HepG2 (cell line): ENCODE measurements at regions not wholly inside any gene's neighbourhood (a gene's known extent, or its start where the extent isn't known, plus 50 kb on each side); places are given as distances from the start of the nearest gene placed in this dataset.

Experiments
- ATAC-seq: fragments of 200-7000 bp; cut with Tn5 transposase; 3 replicates; pipeline ENCODE4 v1.9.1; 2020; ENCODE audit warnings: mild to moderate bottlenecking, moderate library complexity
- BruUV-seq: library from RNA; stranded (reverse); fragments of 400-500 nt; replicated peaks from 2 replicates; lab custom pipeline; 2021; lab: Mats Ljungman, UMichigan
- CTCF ChIA-PET: fragments of 300-600 bp; formaldehyde crosslinking; extraction: SDS; loops from one replicate; lab custom pipeline; 2021; ENCODE audit warnings: low total read pairs, inconsistent platforms, low intra/inter-chr PET ratio; lab: Yijun Ruan, JAX
- POLR2A ChIA-PET: fragments of 350-600 bp; sonication (Branson Sonifier 250); formaldehyde crosslinking; loops from one replicate; lab custom pipeline; 2020; ENCODE audit warnings: antibody characterized with exemption, inconsistent platforms; lab: Yijun Ruan, JAX
- DNase-seq: peaks from one replicate; pipeline ENCODE4 v3.0.0-alpha.2; 2015; ENCODE audit warnings: low spot score
- FAIRE-seq: peaks from 3 replicates; lab custom pipeline; 2011; peaks lifted over from hg19 to GRCh38; lab: Jason Lieb, UNC
- H2AFZ ChIP-seq: one replicate; pipeline ENCODE4 v1.6.1; 2011; ENCODE audit warnings: low read length, inconsistent platforms
- H3K27ac ChIP-seq: fragments of 300-600 bp; 3 replicates; pipeline ENCODE4 v1.8.0; 2011; ENCODE audit warnings: mixed run types, mild to moderate bottlenecking, mixed read lengths, low read length, inconsistent platforms; ENCODE audit not compliant: insufficient read depth; ENCODE audit errors: extremely low read length
- H3K27me3 ChIP-seq, 2 experiments: fragments of 200-600 bp in 1 of 2; 2 replicates in 1 of 2; 3 replicates in 1 of 2; pipeline versions ENCODE4 v1.6.0 to v1.8.0; 2011; ENCODE audit warnings: low read length in 2 of 2, mild to moderate bottlenecking in 2 of 2, moderate library complexity in 2 of 2, inconsistent platforms in 1 of 2; ENCODE audit not compliant: insufficient read depth in 2 of 2, control insufficient read depth in 1 of 2
- H3K36me3 ChIP-seq, 2 experiments: fragments of 200-600 bp in 1 of 2; replicated peaks in 1 of 2; 2 replicates in 1 of 2; 3 replicates in 1 of 2; pipeline versions ENCODE4 v1.5.1 to v1.8.0; 2011; ENCODE audit warnings: low read length in 2 of 2, inconsistent platforms in 1 of 2; ENCODE audit not compliant: insufficient read depth in 2 of 2, control insufficient read depth in 1 of 2
- H3K4me1 ChIP-seq: 2 replicates; pipeline ENCODE4 v1.5.1; 2012; ENCODE audit warnings: low read length, inconsistent platforms; ENCODE audit not compliant: insufficient read depth
- H3K4me2 ChIP-seq: 2 replicates; pipeline ENCODE4 v1.6.0; 2011; ENCODE audit warnings: low read depth, low read length, inconsistent platforms
- H3K4me3 ChIP-seq, 3 experiments: fragments of 200-600 bp in 1 of 3; sonication (generic), shearing (Covaris generic) in 1 of 3; replicated peaks in 1 of 3; 2 replicates each; pipeline ENCODE4 v1.5.1; 2011 to 2016; ENCODE audit warnings: low read length in 3 of 3, inconsistent platforms in 2 of 3, low read depth in 2 of 3, mild to moderate bottlenecking in 2 of 3, control low read depth in 1 of 3, mixed read lengths in 1 of 3; ENCODE audit not compliant: insufficient read depth in 1 of 3
- H3K79me2 ChIP-seq: one replicate; pipeline ENCODE4 v1.6.1; 2011; ENCODE audit warnings: low read length, inconsistent platforms; ENCODE audit not compliant: insufficient read depth
- H3K9ac ChIP-seq: 2 replicates; pipeline ENCODE4 v1.6.0; 2011; ENCODE audit warnings: mild to moderate bottlenecking, low read depth, low read length, inconsistent platforms; ENCODE audit not compliant: insufficient read depth
- H3K9me3 ChIP-seq: 2 replicates; pipeline ENCODE4 v1.5.1; 2012; ENCODE audit warnings: mild to moderate bottlenecking, low read length
- H4K20me1 ChIP-seq: 2 replicates; pipeline ENCODE4 v1.6.0; 2011; ENCODE audit warnings: inconsistent platforms, mild to moderate bottlenecking, low read length, moderate library complexity; ENCODE audit not compliant: insufficient read depth
- MYC ChIP-seq: sonication (generic); formaldehyde crosslinking; IDR thresholded peaks from 2 replicates; pipeline ENCODE4 v1.9.0; 2021; ENCODE audit warnings: missing genetic modification reagents, borderline replicate concordance
- SALL2 ChIP-seq: sonication (generic); formaldehyde crosslinking; IDR thresholded peaks from 2 replicates; pipeline ENCODE4 v1.8.1; 2023; ENCODE audit warnings: mild to moderate bottlenecking, missing genetic modification reagents, inconsistent platforms
- SPEN ChIP-seq: sonication (generic); formaldehyde crosslinking; IDR thresholded peaks from 2 replicates; pipeline ENCODE4 v1.5.1; 2020; ENCODE audit warnings: low read depth, mild to moderate bottlenecking, missing genetic modification reagents
- ZNF121 ChIP-seq: sonication (generic); formaldehyde crosslinking; IDR thresholded peaks from 2 replicates; pipeline ENCODE4 v1.5.0; 2020; ENCODE audit warnings: mild to moderate bottlenecking, missing genetic modification reagents
- ZNF260 ChIP-seq: sonication (generic); formaldehyde crosslinking; IDR thresholded peaks from 2 replicates; pipeline ENCODE4 v1.4.0; 2020; ENCODE audit warnings: missing genetic modification reagents, low read depth, mild to moderate bottlenecking, borderline replicate concordance
- ZNF484 ChIP-seq: sonication (generic); formaldehyde crosslinking; IDR thresholded peaks from 2 replicates; pipeline ENCODE4 v1.5.1; 2020; ENCODE audit warnings: mild to moderate bottlenecking, low read depth, missing genetic modification reagents, borderline replicate concordance
- ZNF510 ChIP-seq: sonication (generic); formaldehyde crosslinking; IDR thresholded peaks from 2 replicates; pipeline ENCODE4 v1.4.0; 2020; ENCODE audit warnings: low read depth, mild to moderate bottlenecking, missing genetic modification reagents
- ZNF670 ChIP-seq: sonication (generic); formaldehyde crosslinking; IDR thresholded peaks from 2 replicates; pipeline ENCODE4 v1.8.0; 2022; ENCODE audit warnings: mild to moderate bottlenecking, missing genetic modification reagents, borderline replicate concordance
- WGBS: methylation state at CpG from one replicate; pipeline ENCODE4 v1.1.6; 2017; ENCODE audit warnings: low lambda C conversion rate; 5-methylcytosine and 5-hydroxymethylcytosine counted together
- in situ Hi-C: cut with HindIII; loops from 2 replicates; pipeline ENCODE4 v1.10.0; 2017; ENCODE audit warnings: low pct_unique_long_range_greater_than_20kb; ENCODE audit not compliant: extremely low pct_ligation_motif_present
- intact Hi-C: fragments of 100-400 bp; cut with micrococcal nuclease; formaldehyde crosslinking; loops from one replicate; pipeline ENCODE4 v1.10.0; 2022; ENCODE audit not compliant: unreplicated experiment
- TF ChIP-seq, protein P1 (sequence below): sonication (generic); formaldehyde crosslinking; IDR thresholded peaks from 2 replicates; pipeline ENCODE4 v1.4.0; 2020; ENCODE audit warnings: missing genetic modification reagents, borderline replicate concordance
- TF ChIP-seq, protein P2 (sequence below): sonication (generic); formaldehyde crosslinking; IDR thresholded peaks from 2 replicates; pipeline ENCODE4 v1.4.0; 2020; ENCODE audit warnings: missing genetic modification reagents, borderline replicate concordance

DNA sequence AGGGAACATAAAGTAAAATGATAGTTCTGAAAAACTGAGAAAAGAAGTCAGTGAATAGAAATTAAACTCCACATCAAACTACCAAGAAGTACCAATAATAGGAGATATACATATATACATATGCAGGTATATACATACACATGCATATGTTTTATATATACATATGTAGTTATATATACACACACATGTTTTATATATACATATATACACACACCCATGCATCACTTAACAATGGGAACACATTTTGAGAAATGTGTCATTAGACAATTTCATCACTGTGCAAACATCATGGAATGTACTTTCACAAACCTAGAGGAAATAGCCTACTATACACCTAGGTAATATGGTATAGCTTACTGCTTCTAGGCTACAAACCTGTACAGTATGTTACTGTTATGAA, 626.8 kb upstream of the PCDH9 start:
- in situ Hi-C loops: no loop called here
- Histone ChIP-seq H3K9ac (no peak overlapping the region), H4K20me1 (no peaks in the 10 kb centered on the region), H2AFZ (no peak overlapping the region), H3K4me2 (no peak overlapping the region), H3K9me3 (no peaks in the 10 kb centered on the region), H3K4me1 (no peaks in the 10 kb centered on the region)
- intact Hi-C loops: no loop called here
- no peak for ATAC-seq
- ChIA-PET POLR2A (no interaction called here), CTCF (no interaction called here)
- BruUV-seq: no TSS peak
- TF ChIP-seq ZNF121: no peak
- TF ChIP-seq, all 625 proteins: peak for 0
- Histone ChIP-seq H3K27me3 (no peaks in the 10 kb centered on the region), H3K27ac (no peak overlapping the region), H3K4me3 (no peak overlapping the region), H3K79me2 (no peaks in the 10 kb centered on the region), H3K36me3 (no peaks in the 10 kb centered on the region)
- DNase-seq (no peak), FAIRE-seq (no peak)

DNA sequence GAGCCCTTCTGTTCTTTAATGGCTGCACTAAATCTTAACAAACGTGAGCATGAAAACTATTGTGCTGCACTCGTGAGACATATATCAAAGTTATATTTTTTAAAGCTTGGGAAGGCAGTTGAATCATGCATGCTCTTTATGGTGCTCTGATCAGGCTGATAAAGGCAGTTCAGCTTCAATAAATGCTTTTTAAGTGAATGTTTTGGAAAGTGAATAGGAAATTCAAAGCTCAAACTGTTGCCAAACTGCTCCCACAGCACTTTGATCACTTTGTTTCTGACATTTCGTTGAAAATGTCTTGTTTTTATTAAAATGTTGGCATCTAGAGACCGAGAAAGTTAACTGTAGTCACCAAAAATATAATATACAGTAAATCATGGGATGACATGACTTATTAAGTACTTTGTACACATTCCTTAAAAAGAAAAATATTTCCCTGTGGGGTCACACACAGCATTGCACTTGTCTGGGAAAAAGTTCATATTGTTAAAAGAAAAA, 625.7 kb upstream of the PCDH9 start:
- in situ Hi-C loops (no loop called here), intact Hi-C loops (no loop called here)
- ChIA-PET CTCF (no interaction called here), POLR2A (no interaction called here)
- no peak overlapping the region for H3K4me3 ChIP-seq
- no peak overlapping the region for H2AFZ ChIP-seq
- no peaks in the 10 kb centered on the region for H3K27me3 ChIP-seq
- no peak for FAIRE-seq
- no peaks in the 10 kb centered on the region for H3K4me1 ChIP-seq
- WGBS: 1% methylated on average over 4 of the region's 4 CpGs
- no peak for ATAC-seq
- no peak overlapping the region for H3K9ac ChIP-seq
- H3K36me3 ChIP-seq: no peaks in the 10 kb centered on the region
- no peaks in the 10 kb centered on the region for H3K79me2 ChIP-seq
- no TSS peak for BruUV-seq
- H3K4me2 ChIP-seq: no peak overlapping the region
- H3K27ac ChIP-seq: no peak overlapping the region
- H3K9me3 ChIP-seq: no peaks in the 10 kb centered on the region
- no peaks in the 10 kb centered on the region for H4K20me1 ChIP-seq
- DNase-seq: no peak
- TF ChIP-seq, protein P1, sequence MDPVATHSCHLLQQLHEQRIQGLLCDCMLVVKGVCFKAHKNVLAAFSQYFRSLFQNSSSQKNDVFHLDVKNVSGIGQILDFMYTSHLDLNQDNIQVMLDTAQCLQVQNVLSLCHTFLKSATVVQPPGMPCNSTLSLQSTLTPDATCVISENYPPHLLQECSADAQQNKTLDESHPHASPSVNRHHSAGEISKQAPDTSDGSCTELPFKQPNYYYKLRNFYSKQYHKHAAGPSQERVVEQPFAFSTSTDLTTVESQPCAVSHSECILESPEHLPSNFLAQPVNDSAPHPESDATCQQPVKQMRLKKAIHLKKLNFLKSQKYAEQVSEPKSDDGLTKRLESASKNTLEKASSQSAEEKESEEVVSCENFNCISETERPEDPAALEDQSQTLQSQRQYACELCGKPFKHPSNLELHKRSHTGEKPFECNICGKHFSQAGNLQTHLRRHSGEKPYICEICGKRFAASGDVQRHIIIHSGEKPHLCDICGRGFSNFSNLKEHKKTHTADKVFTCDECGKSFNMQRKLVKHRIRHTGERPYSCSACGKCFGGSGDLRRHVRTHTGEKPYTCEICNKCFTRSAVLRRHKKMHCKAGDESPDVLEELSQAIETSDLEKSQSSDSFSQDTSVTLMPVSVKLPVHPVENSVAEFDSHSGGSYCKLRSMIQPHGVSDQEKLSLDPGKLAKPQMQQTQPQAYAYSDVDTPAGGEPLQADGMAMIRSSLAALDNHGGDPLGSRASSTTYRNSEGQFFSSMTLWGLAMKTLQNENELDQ (CRISPR knock-in tag): no peak
- TF ChIP-seq SALL2 (CRISPR knock-in tag) (no peak), ZNF484 (no peak), MYC (CRISPR knock-in tag) (no peak), SPEN (CRISPR knock-in tag) (no peak), ZNF670 (CRISPR knock-in tag) (no peak), ZNF260 (CRISPR knock-in tag) (no peak), ZNF510 (CRISPR knock-in tag) (no peak)
- TF ChIP-seq, protein P2, sequence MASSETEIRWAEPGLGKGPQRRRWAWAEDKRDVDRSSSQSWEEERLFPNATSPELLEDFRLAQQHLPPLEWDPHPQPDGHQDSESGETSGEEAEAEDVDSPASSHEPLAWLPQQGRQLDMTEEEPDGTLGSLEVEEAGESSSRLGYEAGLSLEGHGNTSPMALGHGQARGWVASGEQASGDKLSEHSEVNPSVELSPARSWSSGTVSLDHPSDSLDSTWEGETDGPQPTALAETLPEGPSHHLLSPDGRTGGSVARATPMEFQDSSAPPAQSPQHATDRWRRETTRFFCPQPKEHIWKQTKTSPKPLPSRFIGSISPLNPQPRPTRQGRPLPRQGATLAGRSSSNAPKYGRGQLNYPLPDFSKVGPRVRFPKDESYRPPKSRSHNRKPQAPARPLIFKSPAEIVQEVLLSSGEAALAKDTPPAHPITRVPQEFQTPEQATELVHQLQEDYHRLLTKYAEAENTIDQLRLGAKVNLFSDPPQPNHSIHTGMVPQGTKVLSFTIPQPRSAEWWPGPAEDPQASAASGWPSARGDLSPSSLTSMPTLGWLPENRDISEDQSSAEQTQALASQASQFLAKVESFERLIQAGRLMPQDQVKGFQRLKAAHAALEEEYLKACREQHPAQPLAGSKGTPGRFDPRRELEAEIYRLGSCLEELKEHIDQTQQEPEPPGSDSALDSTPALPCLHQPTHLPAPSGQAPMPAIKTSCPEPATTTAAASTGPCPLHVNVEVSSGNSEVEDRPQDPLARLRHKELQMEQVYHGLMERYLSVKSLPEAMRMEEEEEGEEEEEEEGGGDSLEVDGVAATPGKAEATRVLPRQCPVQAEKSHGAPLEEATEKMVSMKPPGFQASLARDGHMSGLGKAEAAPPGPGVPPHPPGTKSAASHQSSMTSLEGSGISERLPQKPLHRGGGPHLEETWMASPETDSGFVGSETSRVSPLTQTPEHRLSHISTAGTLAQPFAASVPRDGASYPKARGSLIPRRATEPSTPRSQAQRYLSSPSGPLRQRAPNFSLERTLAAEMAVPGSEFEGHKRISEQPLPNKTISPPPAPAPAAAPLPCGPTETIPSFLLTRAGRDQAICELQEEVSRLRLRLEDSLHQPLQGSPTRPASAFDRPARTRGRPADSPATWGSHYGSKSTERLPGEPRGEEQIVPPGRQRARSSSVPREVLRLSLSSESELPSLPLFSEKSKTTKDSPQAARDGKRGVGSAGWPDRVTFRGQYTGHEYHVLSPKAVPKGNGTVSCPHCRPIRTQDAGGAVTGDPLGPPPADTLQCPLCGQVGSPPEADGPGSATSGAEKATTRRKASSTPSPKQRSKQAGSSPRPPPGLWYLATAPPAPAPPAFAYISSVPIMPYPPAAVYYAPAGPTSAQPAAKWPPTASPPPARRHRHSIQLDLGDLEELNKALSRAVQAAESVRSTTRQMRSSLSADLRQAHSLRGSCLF (CRISPR knock-in tag): no peak
